ENCODE measurements at regions not wholly inside any gene's neighbourhood (a gene's known extent, or its start where the extent isn't known, plus 50 kb on each side); places are given as distances from the start of the nearest gene placed in this dataset.

DNA sequence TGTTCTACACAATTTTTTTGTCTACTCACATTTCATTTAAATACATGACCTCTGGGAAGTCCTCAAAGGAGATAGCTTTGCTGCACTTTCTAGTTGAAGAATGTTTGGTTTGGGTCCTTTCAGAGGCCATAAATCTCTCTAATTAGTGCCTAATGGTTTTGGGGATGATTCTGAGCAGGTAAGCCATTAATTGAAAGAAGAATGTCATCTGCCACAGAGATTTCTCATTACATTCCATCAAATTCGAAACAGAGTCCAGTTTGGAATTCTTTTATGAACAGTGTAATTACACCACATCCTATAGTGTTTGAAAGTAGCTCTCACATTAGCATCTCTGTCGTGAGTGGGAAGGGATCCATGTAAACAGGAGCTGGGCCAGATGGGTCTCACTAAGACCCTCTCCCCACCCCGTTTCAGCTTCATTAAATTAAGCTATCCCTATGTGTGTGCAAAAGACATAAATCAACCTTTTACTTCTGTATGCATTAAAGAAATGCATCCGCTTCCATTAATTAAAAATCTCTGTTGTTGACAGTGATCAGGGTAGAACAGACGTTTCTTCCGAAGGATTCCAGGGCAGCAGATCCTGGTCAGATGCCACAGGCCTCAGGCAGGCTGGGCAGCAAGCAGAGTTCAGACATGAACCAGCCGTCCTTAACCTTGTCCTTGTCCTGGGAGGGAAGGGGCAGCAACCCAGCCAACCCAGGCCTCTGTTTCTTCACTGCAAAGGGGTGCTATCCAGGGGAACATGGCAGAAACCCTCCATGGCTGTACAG lies 99.8 kb upstream of the MAP1B start:
- peaks cover 13% of the 10 kb centered on the region for H3K27me3 Mint-ChIP-seq (ENCODE audit: insufficient read depth)
- TF ChIP-seq, protein P1, sequence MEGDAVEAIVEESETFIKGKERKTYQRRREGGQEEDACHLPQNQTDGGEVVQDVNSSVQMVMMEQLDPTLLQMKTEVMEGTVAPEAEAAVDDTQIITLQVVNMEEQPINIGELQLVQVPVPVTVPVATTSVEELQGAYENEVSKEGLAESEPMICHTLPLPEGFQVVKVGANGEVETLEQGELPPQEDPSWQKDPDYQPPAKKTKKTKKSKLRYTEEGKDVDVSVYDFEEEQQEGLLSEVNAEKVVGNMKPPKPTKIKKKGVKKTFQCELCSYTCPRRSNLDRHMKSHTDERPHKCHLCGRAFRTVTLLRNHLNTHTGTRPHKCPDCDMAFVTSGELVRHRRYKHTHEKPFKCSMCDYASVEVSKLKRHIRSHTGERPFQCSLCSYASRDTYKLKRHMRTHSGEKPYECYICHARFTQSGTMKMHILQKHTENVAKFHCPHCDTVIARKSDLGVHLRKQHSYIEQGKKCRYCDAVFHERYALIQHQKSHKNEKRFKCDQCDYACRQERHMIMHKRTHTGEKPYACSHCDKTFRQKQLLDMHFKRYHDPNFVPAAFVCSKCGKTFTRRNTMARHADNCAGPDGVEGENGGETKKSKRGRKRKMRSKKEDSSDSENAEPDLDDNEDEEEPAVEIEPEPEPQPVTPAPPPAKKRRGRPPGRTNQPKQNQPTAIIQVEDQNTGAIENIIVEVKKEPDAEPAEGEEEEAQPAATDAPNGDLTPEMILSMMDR (IDR thresholded peaks at IDR 0.05) = no peak
- no peaks in the 10 kb centered on the region for H3K9me3 Mint-ChIP-seq
- H3K36me3 Mint-ChIP-seq (ENCODE audit: low read depth) = no peaks in the 10 kb centered on the region
- H3K4me1 Mint-ChIP-seq (ENCODE audit: low read depth) = no peaks in the 10 kb centered on the region
- no peak overlapping the region for H3K27ac Mint-ChIP-seq
- no peak overlapping the region for H3K4me3 Mint-ChIP-seq
- no peak for DNase-seq

DNA sequence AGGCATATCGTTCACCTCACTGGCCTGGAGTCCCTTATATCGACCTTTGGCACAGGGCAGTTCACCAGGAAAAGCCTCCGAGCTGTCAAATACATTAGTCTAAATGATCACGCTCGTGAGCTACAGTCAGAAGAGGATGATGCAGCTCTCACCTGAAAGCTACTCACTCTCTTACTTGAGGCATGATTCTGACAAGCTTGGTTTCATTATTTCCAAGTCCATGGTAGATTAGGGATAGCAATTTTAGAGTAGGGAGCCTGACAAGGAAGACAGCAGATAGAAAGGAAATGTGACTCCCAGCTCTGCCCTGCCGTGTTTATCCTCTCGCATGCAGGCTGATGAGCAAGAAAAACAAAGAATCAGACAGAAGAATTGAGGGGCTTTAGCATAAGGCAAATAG lies 98.0 kb upstream of the MAP1B start:
- H3K4me3 Mint-ChIP-seq = no peak overlapping the region
- TF ChIP-seq, protein P1 (IDR thresholded peaks at IDR 0.05) = no peak
- H3K27me3 Mint-ChIP-seq (ENCODE audit: insufficient read depth) = peaks cover 9% of the 10 kb centered on the region
- no peak for DNase-seq
- no peak overlapping the region for H3K27ac Mint-ChIP-seq
- H3K4me1 Mint-ChIP-seq (ENCODE audit: low read depth) = no peaks in the 10 kb centered on the region
- no peaks in the 10 kb centered on the region for H3K36me3 Mint-ChIP-seq (ENCODE audit: low read depth)
- no peaks in the 10 kb centered on the region for H3K9me3 Mint-ChIP-seq

DNA sequence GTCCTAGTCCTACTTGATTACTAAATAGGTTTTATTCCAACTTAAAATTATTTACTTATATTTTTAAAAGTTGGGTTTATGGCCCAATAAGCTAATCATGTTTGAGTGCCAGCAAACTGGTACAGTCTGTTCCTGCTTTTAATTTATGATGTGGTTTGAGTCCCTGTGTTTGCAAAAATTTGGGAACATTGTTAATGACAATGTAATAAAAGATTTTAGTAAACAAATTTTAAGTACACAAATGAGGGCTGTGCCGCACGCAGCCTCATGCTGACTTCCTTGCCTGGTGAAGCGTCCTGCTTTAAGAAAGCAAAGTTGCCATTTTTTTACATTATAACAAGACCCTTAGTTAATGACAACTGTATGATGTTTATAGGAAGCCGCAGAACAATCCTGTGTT lies 96.8 kb upstream of the MAP1B start:
- Mint-ChIP-seq H3K4me3 (no peak overlapping the region), H3K36me3 (ENCODE audit: low read depth) (no peaks in the 10 kb centered on the region), H3K9me3 (no peaks in the 10 kb centered on the region), H3K27ac (no peak overlapping the region), H3K27me3 (ENCODE audit: insufficient read depth) (peaks cover 10% of the 10 kb centered on the region), H3K4me1 (ENCODE audit: low read depth) (peaks cover 5% of the 10 kb centered on the region; the same call in 1 of the 2 replicates)
- TF ChIP-seq, protein P1 (IDR thresholded peaks at IDR 0.05) = no peak
- DNase-seq = no peak

DNA sequence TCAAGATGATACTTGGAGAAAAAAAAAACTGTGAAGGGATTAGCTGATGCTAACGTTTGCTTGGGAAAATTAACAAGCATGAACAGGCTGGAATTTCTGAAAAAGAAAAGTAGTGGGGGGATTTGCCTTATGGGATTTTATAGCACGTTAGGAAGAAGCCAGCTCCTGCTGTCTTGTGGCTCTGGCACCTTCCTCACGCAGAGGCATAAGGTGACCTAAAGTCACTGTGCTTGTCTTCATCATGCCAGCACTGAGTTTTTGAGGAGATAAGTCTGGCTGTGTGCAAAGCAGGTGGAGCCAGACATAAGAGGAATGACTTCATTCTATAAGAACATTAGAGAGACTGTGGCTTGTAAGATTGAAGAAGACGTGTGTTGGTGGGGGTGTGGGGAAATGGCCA lies 94.4 kb upstream of the MAP1B start:
- Mint-ChIP-seq H3K27me3 (ENCODE audit: insufficient read depth) (peaks cover 9% of the 10 kb centered on the region), H3K27ac (no peak overlapping the region), H3K36me3 (ENCODE audit: low read depth) (no peaks in the 10 kb centered on the region), H3K4me1 (ENCODE audit: low read depth) (peaks cover 5% of the 10 kb centered on the region; the same call in 1 of the 2 replicates), H3K4me3 (no peak overlapping the region), H3K9me3 (no peaks in the 10 kb centered on the region)
- TF ChIP-seq, protein P1 (IDR thresholded peaks at IDR 0.05) = no peak
- DNase-seq = no peak

DNA sequence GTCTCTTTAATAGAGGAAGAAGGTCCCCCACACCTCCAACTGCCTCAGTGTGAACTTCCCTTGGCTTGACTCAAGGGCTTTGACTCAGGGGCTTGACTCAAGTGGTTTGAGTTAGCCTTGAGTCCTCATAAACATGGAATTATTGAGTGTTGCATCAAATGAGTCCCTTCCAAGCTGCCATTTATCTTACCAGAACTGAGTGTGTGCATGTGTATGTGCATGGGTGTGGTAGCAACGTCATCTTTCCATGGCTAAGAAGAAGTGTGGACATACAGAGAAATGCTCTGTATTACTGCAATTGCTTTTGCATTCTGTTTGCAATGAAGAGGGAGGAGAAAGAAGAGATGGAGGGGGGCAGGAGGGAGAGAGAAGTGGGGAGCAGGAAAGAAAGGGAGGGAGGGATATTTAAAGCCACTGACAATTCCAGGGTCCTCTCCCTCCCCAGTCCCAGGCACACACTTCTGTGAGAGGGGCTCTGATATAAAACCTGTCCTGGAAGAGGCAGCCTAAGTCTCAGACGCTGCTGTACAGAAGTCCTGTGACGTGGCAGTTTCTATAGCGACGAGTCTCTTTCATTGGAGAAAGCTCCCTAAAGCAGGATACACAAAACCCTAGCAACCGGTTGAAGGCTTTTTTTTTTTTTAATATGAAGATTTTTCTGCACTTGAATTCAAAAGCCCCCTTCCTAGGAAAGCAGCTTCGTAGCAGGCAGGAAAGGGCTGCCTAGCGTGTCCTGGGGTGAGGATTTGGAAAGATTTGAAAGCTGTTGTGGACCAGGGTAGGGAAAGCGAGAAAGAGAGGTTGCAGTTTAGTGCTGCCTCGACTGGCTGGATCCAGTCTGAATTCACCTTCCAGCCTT lies 93.3 kb upstream of the MAP1B start:
- Mint-ChIP-seq H3K4me3 (no peak overlapping the region), H3K27ac (no peak overlapping the region), H3K4me1 (ENCODE audit: low read depth) (peaks cover 5% of the 10 kb centered on the region; the same call in 1 of the 2 replicates), H3K36me3 (ENCODE audit: low read depth) (no peaks in the 10 kb centered on the region), H3K9me3 (no peaks in the 10 kb centered on the region), H3K27me3 (ENCODE audit: insufficient read depth) (peaks cover 9% of the 10 kb centered on the region)
- DNase-seq = no peak
- TF ChIP-seq, protein P1 (IDR thresholded peaks at IDR 0.05) = no peak
